ENCODE measurements at regions not wholly inside any gene's neighbourhood (a gene's known extent, or its start where the extent isn't known, plus 50 kb on each side); places are given as distances from the start of the nearest gene placed in this dataset.

DNA sequence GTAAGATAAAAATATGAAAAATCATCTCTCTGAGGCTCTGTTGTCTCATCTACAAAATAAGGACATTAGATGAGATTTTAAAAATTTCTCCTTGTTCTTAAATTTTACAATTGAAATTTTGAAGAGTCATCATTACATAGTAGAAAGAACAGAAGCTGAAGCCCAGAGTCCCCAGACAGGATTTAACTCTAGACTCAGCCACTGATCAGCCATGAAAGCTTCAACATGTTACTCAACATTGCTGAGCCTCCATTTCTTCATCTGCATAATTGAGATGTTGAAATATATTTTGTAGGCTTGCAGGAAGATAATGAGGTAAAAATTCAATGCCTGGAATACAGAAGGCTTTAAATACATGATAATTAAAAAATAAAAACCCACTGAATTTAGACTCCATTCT lies 633.3 kb downstream of the LMO4 start:
- no peak for DNase-seq

DNA sequence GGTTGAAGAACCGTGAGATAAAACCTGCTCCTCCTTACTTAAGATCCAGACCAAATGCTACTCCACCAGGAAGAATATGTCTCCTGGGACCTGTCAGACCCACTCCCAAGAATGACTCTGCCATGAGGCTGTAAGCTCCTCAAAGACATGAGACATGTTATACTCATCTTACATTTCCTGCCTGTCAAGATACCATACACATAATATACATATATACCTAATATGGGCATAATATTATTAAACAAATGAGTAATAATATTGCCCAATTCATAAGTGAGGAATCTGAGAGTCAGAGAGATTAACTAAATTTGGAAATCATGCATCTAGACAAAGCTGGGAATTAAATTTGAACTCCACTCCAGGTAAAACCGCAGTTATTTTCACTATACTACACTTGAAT lies 634.9 kb downstream of the LMO4 start:
- no peak for DNase-seq

DNA sequence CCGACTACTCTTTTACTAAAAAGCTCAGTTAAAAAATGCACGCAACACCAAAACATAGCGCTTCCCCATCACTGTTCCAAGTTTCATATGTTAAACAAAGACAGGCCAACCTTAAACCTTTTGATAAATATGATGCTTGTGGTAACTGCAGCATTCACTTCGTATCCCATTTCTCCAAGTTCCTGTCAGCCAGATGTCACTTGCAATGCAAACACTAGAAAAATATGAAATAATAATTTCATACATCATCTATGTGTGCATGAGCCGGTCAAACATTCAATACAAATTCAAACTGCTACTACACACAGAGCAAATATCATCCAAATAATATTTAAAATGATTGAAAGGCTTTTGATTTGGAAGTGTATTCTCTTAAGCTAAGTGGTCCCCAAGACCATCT lies 636.5 kb downstream of the LMO4 start:
- no peak for DNase-seq

DNA sequence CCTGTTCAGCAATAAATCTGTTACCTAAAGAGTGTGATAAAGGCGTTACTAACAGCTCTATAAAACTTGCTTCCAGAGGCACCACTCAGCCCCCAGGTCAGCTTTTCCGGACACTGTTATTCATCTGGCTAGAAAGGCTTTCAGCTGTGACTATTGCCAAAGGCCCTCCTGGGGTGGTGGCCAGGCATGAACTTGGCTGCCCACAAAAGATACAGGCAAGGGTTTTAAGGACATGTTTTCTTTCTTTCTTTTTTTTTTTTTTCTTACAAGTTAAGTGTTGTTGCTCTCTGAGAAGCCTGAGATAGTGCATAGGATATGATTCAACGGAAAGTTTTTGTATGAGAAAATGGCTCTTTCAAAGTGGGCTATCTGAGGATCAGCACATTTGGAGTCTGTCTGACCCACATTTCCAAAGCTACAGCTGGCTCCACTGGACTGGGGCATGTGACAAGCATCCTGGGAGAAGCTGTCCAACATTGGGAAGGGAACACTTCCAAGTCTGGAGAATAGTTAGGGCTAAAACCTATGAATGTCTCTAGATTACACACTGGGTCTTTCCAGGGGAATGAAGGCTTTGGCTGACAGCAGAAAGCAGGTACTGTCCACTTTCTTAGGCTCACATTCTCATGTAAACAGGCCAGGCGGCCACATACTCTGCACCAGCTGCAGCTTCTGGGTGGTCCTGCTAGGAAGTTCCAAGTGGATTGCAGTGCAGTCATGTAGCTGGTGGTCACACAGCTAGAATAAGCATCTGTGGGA lies 639.7 kb downstream of the LMO4 start:
- DNase-seq, result peak in 7 of 14 donors; percentile 1 to 68 (median 17)

DNA sequence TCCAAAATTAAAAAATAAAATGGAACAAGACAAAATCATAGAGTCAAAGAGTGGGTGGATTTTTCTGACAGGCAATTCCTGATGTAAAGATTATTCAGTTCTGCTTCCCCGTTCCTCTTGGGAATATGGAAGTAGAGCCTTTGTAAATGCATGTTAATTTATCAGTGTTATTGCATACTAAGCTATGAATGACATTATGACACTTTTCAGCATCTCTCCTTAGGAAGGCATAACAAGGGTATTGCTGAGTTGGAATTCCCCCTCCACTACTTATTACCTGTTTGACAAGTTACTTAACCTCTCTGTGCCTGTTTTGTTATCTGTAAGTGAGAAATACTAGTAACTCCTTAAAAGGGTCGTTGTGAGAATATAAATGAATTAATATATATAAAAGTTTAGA lies 640.4 kb downstream of the LMO4 start:
- no peak for DNase-seq

DNA sequence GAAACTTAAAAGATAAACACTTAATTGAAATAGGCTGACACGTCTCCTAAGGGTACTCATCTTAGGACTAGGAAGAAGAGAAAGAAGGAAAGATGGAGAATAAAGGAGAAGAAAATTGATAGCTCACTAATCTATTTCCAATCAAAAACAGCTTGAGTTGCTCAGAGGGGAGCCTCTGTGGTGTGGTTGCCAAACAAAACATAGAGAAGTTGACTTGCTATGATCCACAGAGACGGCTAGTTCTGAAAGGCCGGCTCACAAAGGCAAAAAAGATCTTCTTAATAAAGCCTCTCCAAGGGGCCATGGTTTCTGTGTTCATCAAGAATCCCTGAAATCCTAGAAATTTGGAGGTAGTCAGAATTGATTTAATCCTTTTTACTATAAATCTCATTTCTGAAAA lies 644.1 kb downstream of the LMO4 start:
- no peak for DNase-seq

DNA sequence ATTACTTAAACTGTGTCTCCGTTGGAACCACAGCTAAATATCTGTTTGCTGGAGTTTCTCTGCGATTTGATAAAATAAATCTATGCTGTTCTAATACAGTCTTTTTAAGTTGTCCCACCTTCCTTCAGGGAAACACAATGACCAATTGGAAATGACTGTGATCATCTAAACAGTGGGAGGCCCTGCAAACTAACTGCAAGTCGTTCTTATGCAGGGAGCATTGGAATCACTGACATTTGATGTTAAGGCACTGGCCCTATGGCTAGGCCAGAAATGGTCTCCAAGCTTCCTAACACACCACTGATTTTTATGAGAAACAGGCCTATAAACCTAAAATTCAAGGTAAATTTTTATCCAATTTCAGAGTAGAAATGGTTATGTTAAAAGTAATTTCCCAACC lies 645.2 kb downstream of the LMO4 start:
- DNase-seq, result no peak

DNA sequence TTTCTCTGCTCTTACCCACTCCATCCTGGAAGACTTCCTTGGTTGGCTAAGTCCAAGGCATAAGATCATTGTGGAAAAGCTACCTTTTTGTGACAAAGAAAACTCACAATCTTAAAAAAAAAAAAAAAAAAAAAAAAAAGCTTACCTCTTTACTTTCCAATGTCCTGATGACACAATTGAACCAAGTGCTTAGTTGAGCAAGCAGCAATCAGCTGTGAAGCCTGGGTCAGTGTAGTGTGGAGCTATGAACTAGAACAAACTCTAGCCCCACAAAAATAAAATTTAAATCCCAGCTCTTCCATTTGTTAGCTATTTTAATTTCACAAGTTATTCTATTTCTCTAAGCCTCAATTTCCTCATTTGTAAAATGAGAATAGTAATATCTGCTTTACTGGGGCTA lies 647.6 kb downstream of the LMO4 start:
- no peak for DNase-seq

DNA sequence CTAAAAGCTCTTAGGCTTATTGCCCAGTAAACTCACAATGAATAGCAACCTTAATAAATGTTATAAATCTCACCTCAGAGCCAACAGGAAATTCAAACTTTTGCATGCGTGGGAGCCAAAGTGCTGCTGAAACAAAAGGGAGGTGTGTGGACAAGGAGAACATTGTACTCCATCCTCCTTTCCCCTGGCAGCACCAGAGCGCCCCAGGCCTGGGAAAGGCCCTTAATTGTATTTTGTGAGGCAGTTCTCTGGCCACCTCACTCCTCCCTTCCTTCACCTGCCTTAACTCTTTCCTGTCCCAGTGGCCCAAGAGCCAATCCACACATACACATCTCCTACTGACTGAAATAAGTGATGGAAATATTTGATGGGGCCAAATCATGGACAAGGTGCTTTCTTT lies 648.5 kb downstream of the LMO4 start:
- DNase-seq, result no peak

DNA sequence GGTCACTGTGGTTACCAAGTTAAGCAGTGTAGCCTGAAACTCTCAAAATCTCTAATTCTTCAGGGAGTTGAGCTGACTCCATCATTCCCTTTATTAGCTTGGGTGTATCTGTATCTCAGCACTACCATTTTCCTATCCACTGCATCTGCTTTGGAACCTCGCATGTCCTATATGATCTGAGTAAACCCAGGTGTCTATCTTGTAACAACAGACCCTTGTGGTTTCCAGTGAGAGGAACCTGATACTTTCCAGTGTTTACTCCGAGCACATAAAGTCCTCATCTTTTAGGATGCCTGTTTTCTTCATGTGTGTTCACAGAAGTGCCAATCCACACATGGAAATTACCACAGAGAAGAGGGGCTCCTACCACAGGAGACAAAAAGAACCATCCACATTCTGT lies 650.4 kb downstream of the LMO4 start:
- DNase-seq, result no peak

DNA sequence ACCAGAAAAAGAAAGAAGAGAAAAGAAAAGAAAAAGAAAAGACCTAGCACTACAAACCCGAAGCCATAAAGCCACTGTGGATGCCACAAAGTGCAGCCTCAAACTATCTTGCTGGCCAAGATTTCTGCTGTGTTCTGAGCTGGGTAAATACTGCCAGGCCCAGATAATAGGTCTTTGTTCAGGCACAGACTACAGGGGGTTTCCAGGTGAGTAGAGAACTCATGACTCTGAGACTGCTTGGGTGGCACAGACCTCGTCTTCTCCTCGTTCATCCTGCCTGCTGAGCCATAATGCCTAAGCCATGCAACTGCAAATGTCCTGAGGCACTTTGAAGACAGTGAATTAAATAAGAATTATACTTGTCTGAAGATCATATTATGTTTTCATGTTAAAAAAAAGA lies 651.8 kb downstream of the LMO4 start:
- DNase-seq, result no peak

DNA sequence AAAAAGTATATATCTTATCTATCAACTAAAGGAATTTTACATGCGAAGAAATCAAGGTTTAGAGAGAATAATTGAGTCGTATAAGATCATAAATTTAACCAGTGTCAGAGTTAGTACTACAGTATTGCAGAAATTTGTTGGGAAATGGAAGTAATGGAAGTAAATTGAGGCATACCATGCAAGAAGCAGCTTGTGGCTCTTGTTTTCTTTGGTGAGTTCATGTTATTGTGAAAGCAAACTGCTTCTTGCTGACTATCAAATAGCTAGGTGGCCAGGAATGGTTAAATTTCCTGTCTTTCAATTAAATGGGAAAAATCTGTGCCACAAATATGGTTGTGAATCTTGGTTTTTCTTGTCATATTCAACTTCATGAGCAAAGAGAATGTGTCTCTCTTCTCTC lies 652.7 kb downstream of the LMO4 start:
- DNase-seq, result no peak

DNA sequence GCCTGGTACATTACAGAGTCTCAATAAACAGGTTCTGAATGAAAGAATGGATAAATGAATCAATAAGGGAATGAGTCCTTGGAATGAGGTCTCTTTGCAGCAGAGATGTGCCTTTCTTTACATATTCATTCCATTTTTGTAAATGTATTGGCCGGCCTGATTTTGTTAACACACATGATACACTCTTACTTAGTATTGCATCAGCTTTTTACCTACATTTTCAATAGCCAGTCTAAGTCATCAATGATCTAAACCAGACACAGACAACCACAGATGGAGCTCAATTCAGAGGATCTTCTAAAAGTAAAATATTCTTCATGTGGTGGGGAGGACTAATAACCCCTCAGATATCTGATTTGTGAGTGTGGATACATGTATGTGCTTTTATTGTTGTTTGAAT lies 653.1 kb downstream of the LMO4 start:
- DNase-seq, result no peak

DNA sequence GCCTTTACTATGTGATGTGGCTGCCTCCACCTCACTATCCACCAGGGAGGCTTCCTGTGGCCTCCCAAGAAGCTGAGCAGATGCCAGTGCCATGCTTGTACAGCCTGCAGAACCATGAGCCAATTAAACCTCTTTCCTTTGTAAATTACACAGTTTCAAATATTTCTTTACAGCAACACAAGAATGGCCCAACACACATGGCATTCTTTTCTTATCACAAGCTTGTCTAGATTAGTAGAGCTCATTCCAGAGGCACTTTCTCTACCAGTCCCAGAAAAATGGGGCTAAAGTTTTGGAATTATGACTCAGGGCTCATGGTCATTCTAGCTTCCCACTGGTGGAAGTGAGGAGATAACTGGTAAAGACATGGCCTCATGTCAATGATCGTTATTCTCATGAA lies 655.2 kb downstream of the LMO4 start:
- DNase-seq, result no peak

DNA sequence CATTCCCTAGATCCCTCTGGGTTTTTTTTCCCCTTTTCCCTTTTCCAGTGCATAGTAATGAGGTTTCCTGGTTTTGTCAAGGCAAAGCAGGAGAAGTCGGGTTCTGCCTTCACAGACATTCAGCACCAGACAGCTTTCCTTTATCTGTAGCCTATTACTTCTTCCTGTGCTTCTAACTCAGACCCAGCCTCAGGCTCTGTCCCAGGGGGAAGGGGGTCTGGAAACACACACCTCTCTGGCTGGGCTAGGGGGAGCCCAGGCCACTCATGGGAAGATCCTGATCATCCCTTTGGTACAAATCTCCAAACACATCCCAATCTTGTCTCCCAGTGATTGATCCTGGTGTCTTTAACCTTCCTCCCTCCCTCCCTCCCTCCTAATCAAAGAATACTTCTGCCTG lies 656.4 kb downstream of the LMO4 start:
- no peak for DNase-seq

DNA sequence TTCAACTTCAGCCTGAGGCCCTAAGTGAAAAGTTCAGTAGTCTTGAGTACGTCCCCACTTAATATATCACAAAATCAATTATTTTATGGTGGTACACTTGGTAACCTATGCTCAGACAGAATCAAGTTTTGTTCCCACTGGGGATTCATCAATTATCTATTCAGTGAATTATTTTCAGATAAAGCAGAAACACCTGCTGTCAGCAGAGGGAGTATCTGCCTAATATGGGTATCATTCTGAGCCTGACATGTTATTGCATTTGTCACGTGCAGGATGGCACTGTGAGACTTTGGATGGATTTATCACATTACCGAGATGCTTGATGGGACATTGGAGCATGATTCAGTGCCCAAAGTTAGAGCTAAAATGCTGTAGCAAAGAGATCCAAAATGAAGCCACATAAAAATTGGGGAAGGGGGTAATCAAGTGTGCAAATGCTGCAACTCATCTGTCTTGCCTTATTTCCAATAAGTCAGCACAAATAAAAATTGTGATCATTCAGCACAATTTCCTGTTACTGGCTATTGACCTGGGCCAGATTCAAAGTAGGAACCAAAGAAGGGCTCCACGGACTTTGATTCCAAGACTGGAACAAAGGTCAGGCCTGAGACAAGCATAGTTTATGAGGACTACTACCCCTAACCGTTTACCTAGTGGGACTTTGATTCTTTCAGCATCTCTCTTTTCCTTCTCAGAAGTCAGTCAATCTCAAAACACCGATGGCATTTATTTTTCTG lies 657.6 kb downstream of the LMO4 start:
- no peak for DNase-seq

DNA sequence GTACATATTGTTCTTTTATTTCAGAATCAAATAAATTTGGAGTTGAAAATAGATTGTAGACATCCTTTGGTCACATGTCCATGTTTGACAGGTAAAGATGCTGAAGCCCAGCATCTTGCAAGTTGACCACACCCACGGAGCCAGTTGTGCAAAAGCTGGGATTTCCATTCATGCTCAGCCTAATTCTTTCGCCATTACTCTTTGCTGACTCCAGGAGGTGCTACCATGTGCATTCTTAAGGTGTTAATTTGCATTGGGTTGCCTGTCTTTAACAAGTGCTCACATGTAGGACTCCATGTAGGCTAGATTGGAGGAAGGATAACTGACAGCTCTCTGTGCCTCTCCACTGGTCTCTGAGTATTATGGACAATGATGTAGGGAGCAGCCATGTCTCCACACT lies 660.7 kb downstream of the LMO4 start:
- DNase-seq, result no peak

DNA sequence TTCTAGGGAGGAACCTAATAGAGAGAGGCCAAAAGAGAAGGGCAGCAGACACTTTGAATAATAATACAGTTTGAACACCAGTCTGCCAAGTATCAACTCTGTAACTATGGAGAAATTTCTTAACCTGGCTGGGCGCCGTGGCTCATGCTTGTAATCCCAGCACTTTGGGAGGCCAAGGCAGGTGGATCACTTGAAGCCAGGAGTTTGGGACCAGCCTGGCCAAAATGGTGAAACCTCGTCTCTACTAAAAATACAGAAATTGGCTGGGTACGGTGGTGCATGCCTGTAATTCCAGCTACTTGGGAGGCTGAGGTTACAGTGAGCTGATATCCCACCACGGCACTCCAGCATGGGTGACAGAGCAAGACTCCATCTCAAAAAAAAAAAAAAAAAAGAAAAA lies 663.9 kb downstream of the LMO4 start:
- peak in 1 of 14 donors; percentile 20 for DNase-seq

DNA sequence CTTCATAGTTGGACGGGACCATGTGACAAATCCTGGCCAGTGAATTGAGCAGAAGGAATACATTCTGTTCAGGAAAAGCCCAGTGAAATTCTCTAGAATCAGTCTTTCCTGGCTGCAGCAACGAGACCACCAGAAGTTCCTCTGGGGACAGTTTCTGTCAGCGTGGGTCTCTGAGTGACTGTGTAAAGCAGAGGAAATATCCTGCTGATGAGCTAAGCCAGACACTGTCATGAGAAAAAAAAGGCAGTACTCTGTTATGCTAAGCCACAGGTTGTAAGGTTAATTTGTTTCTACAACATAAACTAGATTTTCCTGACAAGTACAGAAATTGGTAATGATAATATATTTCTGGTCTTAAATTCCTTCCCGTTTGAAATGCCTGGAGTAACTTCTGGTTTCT lies 664.4 kb downstream of the LMO4 start:
- DNase-seq, result no peak

DNA sequence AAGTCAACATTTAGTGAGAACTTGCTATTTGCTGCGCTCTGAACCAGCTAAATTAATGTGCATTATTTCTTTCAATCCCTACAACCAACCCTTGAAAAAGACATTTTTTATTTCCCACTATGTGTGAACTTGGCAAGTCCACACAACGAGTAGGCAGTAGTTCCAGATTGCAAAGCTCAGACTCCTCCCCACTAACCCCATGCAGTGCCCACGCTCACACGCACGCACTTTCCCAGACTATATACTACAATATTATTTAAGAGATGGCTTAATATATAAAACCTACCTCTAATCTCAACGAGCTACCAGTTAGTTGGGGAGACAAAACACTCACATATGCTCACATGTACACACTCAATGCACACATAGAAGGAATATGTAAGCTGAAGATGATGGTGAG lies 671.2 kb downstream of the LMO4 start:
- DNase-seq, result no peak

DNA sequence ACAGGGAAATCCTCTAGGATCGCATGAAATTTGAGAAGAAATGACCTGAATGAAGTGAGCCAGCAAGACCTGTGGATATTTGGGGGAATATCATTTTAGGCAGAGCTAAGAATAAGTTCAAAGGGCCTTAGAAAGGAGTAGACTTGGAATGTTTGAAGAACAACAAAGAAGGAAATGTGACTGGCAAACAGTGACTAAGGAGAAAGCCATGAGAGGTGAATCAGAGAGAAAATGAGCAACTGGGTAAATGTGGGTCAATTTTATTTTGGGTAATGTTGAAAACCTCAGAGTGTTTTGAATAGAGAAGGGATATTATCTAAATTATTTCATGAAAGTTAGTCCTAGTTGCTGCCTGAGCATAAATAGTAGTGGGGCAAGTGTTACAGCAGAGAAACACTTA lies 672.8 kb downstream of the LMO4 start:
- DNase-seq, result no peak

DNA sequence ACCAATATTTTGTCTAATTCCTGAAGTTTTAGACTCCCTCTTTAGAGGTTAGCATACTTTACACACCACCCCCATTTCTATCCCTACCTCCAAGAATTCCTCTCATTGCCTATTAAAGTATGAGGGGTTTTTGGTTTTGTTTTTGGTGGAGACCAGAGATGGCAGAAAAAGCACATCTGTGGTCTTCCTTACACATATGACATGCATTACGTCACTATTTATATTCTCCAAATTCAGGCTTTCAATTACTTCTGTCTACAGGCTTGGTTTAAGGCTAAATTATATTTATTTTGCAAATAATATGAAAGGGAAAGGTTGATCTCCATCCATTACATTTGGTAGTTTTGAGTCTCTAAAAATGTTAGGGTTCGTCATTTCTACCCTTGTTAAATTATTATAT lies 674.6 kb downstream of the LMO4 start:
- DNase-seq, result no peak

DNA sequence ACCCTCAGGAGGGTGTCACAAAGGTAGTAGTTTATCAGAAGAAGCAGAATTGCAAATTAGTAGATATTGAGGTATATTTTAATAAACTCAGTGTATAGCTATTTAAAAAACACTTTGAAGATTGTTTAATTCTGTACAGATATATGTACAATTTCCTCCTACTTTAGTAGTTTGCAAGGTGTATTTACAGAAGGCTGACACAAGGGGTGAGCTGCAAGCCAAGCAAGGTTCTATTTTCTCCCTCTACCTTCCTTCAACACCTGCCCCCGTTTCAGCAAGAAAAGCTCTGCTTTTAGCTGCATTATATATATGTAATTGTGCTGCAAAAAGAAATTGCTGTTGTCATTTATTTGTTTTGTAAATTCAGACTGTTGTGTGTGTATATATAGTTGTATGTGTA lies 674.2 kb upstream of the PKN2 start:
- DNase-seq, result no peak

DNA sequence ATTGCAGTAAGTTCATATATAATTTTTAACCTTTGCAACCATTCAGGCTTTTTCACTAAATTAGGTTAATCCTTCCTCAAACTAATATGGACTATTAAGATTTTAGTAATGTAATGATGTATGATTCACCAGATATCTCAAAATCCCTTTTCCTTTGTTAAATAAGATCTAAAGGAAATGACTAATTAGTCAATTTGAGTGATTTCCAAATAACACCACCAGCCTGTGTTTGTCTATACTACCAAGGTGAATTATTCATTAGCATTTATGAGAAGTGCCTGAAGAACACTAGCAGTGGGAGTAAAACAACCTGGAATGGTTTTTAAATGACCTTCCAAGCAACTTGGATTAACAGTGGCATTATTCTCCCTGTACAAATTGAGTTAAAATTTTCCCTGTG lies 670.6 kb upstream of the PKN2 start:
- DNase-seq, result no peak

DNA sequence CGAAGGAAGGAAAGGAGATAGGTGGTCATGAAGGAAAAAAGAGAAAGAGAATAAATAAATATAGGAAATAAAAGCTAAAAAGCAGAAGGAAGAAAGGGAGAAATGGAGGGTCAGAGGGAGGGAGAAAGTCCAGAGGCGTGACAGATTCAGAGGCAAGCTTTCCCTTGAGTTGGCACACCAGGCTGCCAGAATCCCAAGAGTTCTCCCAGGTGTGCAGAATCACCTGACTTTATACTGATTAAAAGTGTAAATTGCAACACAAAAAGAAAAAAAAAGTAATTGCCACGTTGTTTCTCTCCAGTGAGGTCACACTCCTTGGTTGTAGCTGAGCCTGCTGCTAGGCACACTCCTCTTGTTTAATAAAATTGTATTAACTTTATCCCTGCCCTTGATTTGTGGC lies 669.9 kb upstream of the PKN2 start:
- DNase-seq, result no peak
